ENCODE measurements at regions not wholly inside any gene's neighbourhood (a gene's known extent, or its start where the extent isn't known, plus 50 kb on each side); places are given as distances from the start of the nearest gene placed in this dataset.

DNA sequence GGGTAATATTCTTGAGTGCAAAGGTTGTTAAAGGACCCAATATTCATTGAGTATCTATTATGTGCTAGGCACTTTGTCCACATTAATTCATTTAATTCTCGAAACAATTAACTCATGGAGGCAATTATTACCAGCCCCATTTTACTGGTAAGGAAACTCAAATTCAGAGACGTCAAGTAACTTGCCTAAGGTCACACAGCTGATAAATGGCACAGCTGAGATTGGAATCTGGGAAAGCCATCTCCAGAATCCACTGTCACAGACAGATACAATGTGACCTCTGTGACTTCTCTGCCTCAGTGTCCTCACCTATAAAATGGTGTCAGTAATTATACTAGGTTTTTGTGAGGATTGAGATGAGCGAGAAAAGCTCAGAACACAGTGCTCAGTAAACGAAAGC lies 320.8 kb upstream of the ZFHX3 start:
- Histone ChIP-seq H3K4me1 (ENCODE audit: control insufficient read depth, extremely low read depth, insufficient read depth, low read length) (no peaks in the 10 kb centered on the region), H3K9ac (ENCODE audit: control insufficient read depth, extremely low read depth, insufficient read depth, low read length) (no peak overlapping the region), H3K27me3 (ENCODE audit: control insufficient read depth, extremely low read depth, insufficient read depth, low read length) (no peaks in the 10 kb centered on the region), H4K20me1 (ENCODE audit: control insufficient read depth, extremely low read depth, insufficient read depth, low read length) (no peaks in the 10 kb centered on the region), H3K36me3 (ENCODE audit: control insufficient read depth in 2 of 2, extremely low read depth in 1 of 2, insufficient read depth in 2 of 2, low read length in 2 of 2) (no peaks in the 10 kb centered on the region), H3K27ac (ENCODE audit: control insufficient read depth, insufficient read depth, low read length) (no peak overlapping the region), H2AFZ (ENCODE audit: control insufficient read depth, low read length) (no peak overlapping the region), H3K9me1 (ENCODE audit: control insufficient read depth, extremely low read depth, insufficient read depth, low read length) (no peaks in the 10 kb centered on the region), H3K4me3 (ENCODE audit: control insufficient read depth in 2 of 3, extremely low read depth in 1 of 3, insufficient read depth in 2 of 3, low read depth in 1 of 3, low read length in 3 of 3) (no peak overlapping the region), H3K9me3 (ENCODE audit: control insufficient read depth, low read depth, low read length) (no peaks in the 10 kb centered on the region), H3K79me2 (ENCODE audit: control insufficient read depth, insufficient read depth, low read length) (no peaks in the 10 kb centered on the region), H3K4me2 (ENCODE audit: control insufficient read depth, extremely low read depth, insufficient read depth, low read depth, low read length) (no peak overlapping the region)
- dilution Hi-C loops (cut with MboI; ENCODE audit: extremely low pct_ligation_motif_present, low sequenced_read_pairs): no loop called here
- FAIRE-seq (no peak), DNase-seq (ENCODE audit: low read depth, low spot score) (no peak)
- TF ChIP-seq, protein P1, sequence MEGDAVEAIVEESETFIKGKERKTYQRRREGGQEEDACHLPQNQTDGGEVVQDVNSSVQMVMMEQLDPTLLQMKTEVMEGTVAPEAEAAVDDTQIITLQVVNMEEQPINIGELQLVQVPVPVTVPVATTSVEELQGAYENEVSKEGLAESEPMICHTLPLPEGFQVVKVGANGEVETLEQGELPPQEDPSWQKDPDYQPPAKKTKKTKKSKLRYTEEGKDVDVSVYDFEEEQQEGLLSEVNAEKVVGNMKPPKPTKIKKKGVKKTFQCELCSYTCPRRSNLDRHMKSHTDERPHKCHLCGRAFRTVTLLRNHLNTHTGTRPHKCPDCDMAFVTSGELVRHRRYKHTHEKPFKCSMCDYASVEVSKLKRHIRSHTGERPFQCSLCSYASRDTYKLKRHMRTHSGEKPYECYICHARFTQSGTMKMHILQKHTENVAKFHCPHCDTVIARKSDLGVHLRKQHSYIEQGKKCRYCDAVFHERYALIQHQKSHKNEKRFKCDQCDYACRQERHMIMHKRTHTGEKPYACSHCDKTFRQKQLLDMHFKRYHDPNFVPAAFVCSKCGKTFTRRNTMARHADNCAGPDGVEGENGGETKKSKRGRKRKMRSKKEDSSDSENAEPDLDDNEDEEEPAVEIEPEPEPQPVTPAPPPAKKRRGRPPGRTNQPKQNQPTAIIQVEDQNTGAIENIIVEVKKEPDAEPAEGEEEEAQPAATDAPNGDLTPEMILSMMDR (optimal IDR thresholded peaks at IDR 0.05 in 1 of 3, IDR thresholded peaks at IDR 0.05 in 1 of 3, conservative IDR thresholded peaks at IDR 0.05 in 1 of 3; ENCODE audit: extremely low read depth in 1 of 3, insufficient read depth in 2 of 3, low read length in 3 of 3): no peak
- TF ChIP-seq EZH2 (IDR thresholded peaks at IDR 0.05; ENCODE audit: low read length): no peak

DNA sequence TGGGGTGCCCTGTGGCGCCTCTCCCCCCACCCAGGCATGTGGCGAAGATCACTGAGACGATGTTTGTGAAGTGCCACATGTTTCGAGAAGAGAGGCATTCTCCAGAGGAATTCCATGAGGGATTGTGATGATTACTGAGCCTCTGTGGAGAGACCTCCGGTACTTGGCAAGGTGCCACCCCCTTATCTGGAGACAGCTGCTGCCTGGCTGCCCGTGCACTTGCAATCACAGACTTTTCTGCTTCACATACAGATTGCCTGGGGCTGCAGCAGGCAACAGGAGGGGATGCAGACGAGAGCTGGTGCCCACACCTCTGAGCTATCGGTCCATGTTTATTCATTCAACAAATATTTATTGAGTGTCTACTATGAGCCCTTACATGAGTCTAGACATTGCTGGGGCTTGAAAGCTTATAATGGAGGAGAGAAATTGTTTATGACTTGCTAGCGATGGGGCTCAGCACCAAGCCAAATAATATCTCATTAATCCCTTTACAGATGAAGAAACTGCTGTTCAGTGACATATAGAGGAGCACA lies 317.2 kb upstream of the ZFHX3 start:
- FAIRE-seq (no peak), DNase-seq (ENCODE audit: low read depth, low spot score) (no peak)
- TF ChIP-seq, protein P1 (optimal IDR thresholded peaks at IDR 0.05 in 1 of 3, IDR thresholded peaks at IDR 0.05 in 1 of 3, conservative IDR thresholded peaks at IDR 0.05 in 1 of 3; ENCODE audit: extremely low read depth in 1 of 3, insufficient read depth in 2 of 3, low read length in 3 of 3): no peak
- TF ChIP-seq EZH2 (IDR thresholded peaks at IDR 0.05; ENCODE audit: low read length): no peak
- Histone ChIP-seq H3K4me2 (ENCODE audit: control insufficient read depth, extremely low read depth, insufficient read depth, low read depth, low read length) (no peak overlapping the region), H3K9me1 (ENCODE audit: control insufficient read depth, extremely low read depth, insufficient read depth, low read length) (no peaks in the 10 kb centered on the region), H3K27ac (ENCODE audit: control insufficient read depth, insufficient read depth, low read length) (no peak overlapping the region), H3K36me3 (ENCODE audit: control insufficient read depth in 2 of 2, extremely low read depth in 1 of 2, insufficient read depth in 2 of 2, low read length in 2 of 2) (no peaks in the 10 kb centered on the region), H3K4me1 (ENCODE audit: control insufficient read depth, extremely low read depth, insufficient read depth, low read length) (no peaks in the 10 kb centered on the region), H3K9me3 (ENCODE audit: control insufficient read depth, low read depth, low read length) (peaks cover 2% of the 10 kb centered on the region), H3K27me3 (ENCODE audit: control insufficient read depth, extremely low read depth, insufficient read depth, low read length) (no peaks in the 10 kb centered on the region), H3K4me3 (ENCODE audit: control insufficient read depth in 2 of 3, extremely low read depth in 1 of 3, insufficient read depth in 2 of 3, low read depth in 1 of 3, low read length in 3 of 3) (no peak overlapping the region), H3K79me2 (ENCODE audit: control insufficient read depth, insufficient read depth, low read length) (no peaks in the 10 kb centered on the region), H4K20me1 (ENCODE audit: control insufficient read depth, extremely low read depth, insufficient read depth, low read length) (no peaks in the 10 kb centered on the region), H3K9ac (ENCODE audit: control insufficient read depth, extremely low read depth, insufficient read depth, low read length) (no peak overlapping the region), H2AFZ (ENCODE audit: control insufficient read depth, low read length) (no peak overlapping the region)
- dilution Hi-C loops (cut with MboI; ENCODE audit: extremely low pct_ligation_motif_present, low sequenced_read_pairs): no loop called here

Data from keratinocyte (primary cell).